ENCODE measurements at regions not wholly inside any gene's neighbourhood (a gene's known extent, or its start where the extent isn't known, plus 50 kb on each side); places are given as distances from the start of the nearest gene placed in this dataset.

DNA sequence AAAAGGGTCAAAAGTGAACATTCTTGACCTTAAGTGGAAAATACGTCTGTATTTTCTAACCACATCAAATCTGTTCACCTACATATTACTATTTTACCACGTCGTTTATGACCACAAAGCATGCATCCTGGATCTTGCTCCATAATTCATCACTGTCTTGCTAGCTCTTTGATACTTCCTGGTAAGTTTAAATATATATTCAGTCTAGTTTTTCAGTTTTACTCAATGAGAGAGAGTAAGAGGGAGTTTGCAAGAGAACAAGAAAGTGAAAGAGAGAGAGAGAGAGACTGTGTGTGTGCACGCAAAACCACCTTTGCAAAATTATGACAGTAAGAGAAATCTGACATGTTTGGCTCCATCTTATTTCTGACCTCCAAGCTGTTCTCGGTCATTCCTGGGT is 173.7 kb upstream of the GALNTL6 start:
- in situ Hi-C loops (cut with HindIII; ENCODE audit: low sequenced_read_pairs) = no loop called here

DNA sequence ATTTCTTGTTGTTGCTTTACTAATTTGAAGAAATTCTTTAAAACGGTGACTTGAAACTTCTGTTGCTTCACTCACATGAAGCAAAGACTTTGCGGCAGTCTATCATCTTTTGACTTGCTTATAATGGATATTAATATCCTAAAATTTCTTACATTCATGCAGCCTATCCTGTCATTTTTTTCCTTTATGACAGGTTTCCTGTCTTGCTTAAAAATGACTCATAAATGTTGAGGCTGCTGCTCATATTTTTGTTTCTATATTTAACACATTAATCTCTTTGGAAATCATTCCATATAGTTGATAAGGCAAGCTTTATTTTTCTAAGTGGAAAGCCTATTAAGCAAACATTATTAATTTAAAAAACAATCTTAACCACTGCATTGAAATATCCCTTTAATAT is 176.6 kb upstream of the GALNTL6 start:
- in situ Hi-C loops (cut with HindIII; ENCODE audit: low sequenced_read_pairs) = no loop called here

DNA sequence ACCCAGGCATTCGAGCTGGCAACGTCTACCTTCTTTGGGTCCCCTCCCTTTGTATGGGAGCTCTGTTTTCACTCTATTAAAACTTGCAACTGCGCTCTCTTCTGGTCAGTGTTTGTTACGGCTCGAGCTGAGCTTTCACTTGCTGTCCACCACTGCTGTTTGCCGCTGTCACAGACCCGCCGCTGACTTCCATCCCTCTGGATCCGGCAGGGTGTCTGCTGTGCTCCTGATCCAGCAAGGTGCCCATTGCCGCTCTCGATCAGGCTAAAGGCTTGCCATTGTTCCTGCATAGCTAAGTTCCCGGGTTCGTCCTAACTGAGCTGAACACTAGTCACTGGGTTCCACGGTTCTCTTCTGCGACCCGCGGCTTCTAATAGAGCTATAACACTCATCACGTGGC is 183.5 kb upstream of the GALNTL6 start:
- in situ Hi-C loops (cut with HindIII; ENCODE audit: low sequenced_read_pairs) = no loop called here

DNA sequence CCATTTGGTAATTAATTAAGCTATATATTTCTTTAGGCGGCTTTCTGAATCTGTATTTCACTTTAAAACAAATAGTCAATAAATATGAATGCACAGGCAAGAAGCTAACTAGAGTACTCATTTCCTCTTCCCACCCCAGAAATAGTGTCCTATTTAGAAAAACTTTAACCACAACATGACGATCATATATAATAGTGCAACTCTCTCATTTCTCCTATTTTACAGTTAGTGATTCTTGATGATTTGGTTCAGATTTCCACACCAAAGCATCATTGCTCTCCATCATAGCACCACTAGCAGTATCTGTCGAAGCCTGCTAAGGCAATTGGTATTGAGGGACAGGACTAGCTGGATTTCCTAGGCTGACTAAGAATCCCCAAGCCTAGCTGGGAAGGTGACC is 184.0 kb upstream of the GALNTL6 start:
- in situ Hi-C loops (cut with HindIII; ENCODE audit: low sequenced_read_pairs) = no loop called here

DNA sequence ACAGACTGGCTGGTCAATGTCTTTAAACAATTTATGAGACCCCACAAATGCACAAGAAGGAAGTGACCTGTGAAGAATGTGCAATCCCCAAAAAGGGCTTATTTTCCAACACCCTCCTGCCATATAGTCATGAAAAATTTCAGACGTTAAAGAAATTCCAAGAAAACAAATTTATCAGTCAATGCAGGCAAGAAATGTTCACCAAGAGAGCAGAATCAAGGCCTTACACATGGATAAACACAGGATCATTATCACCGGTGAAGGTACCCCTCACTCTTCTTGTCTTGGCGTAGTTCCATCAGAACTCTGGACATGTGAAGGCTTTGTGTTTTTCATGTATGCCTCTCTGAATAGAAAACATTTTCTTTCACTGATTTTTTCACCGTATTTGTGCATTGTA is 186.7 kb upstream of the GALNTL6 start:
- in situ Hi-C loops (cut with HindIII; ENCODE audit: low sequenced_read_pairs) = no loop called here

DNA sequence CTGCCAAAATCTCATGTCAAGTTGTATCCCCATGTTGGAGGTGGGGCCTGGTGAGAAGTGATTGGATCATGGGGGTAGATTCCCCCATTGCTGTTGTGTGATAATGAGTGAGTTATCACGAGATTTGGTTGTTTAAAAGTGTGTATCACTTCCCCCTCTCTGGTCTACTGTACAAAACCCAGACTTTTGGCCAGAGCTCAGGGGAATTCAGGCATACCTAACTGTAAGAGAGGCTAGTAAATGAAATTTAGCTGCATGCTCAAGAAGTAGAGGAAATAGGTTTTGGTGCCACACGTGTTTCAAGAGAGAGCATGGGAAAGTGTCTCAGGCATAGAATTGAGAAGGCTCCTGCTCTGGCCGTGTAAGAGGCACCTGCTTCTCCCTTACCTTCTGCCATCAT is 190.5 kb upstream of the GALNTL6 start:
- in situ Hi-C loops (cut with HindIII; ENCODE audit: low sequenced_read_pairs) = no loop called here

DNA sequence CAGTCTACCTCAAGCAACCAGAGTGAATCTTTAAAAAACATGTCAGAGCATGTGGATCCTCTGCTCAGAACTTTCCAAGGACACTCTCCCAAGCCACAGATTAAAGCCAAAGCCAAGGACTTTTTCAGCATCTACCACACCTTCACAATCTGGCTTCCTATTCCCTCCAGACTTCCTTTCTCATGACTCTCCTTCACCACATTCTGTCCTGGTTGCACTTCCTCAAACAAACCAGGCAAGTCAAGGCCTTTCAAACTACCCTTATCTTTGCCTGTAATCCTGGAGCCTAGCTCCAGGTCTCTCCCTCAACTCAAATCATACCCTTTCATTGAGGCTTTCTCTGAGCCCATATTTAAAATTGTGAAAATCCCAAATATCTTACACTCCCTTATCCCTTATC is 191.6 kb upstream of the GALNTL6 start:
- in situ Hi-C loops (cut with HindIII; ENCODE audit: low sequenced_read_pairs) = no loop called here

DNA sequence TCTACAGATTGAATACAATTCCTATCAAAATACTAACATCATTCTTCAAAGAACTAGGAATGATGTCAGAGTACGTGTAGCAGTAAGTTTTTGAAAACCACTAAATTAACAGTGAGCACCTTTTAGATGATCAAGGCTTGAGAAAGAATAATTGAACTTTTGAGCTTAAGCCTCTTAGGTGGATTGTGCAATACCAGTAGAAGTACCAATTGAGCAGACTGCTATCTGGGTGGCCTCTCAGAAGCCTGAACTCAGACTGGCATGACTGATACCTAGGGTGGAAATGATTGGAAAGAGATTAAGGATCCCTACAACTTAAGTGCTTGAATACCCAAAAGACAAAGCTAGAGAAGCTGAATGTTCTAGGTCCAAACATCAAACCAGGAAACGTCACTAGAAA is 200.3 kb upstream of the GALNTL6 start:
- in situ Hi-C loops (cut with HindIII; ENCODE audit: low sequenced_read_pairs) = no loop called here

DNA sequence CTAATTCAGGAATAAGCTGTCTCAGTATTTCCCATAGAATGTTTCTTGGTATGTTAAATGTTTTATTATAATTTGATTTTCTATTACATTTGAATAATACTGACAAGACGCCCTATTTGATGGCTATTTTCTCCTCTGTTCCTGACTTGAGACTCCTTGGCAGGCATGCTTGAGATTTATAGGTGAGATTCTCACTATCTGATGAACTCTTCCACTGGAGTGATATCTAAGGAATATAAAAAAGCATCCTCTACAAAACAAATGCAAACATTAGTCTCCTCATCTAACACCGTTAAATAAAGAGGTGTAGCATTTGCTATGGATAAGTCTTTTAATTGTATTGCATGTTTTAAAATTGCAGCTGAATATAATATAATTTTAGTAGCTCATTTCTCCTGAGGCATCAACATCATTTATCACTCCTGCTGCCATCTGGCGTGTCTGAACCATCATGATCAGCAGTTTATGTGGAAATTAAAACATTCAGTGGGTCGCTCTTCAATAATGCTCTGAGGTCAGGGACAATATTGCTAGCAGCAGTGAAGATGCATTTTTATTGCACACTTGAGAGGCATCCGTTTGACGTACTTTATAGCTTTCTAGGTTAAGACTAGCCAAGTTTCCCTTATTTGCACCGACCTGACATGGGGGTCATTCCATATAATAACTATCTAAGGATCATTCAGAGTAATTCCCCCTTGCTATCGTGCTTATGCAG is 210.4 kb upstream of the GALNTL6 start:
- in situ Hi-C loops (cut with HindIII; ENCODE audit: low sequenced_read_pairs) = no loop called here

DNA sequence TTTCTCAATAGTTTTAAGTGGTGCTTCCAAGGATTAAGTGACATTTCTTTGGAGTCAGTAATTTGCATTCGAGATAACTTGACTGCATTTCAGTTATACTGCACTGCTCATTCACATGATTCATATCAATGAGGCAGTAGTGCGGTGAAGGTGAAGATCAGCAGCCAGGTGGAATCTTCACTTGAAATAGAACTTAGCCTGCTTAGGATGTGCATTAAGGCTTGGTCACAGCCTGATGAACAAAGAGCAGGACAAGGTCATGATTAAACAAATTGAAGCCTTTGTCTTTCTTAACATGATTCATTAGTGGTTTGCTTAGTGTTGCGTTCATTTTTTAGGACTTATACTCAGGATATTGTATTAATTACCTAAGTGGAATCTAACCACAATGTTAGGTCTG is 212.1 kb upstream of the GALNTL6 start:
- in situ Hi-C loops (cut with HindIII; ENCODE audit: low sequenced_read_pairs) = no loop called here

DNA sequence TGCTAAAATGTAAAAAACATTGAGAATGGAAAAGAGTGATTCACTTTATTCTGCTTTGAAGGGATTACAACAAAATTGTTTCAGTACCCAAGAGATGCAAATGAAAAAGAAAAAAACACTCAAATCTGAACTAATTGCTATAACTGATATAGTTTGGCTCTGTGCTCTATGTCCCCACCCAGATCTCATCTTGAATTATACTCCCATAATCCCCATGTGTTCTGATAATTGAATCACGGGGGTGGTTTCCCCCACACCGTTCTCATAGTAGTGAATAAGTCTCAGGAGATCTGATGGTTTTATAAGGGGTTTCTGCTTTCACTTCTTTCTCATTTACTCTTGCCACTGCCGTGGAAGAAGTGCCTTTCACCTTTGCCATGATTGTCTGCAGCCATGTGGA is 213.6 kb upstream of the GALNTL6 start:
- in situ Hi-C loops (cut with HindIII; ENCODE audit: low sequenced_read_pairs) = no loop called here

DNA sequence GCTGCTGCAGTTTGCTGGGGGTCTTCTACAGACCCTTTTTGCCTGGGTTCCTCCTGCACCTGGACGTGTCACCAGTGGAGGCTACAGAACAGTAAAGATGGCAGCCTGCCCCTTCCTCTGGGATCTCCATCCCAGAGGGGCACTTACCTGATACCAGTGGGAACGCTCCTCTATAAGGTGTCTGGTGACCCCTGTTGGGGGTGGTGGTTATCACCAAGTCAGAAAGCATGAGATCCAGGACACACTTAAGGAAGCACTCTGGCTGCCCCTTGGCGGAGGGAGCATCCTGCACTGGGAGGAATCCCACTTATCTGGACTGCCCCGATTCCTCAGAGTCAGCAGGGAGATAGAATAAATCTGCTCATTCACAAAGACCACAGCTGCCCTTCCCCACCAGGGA is 218.9 kb upstream of the GALNTL6 start:
- in situ Hi-C loops (cut with HindIII; ENCODE audit: low sequenced_read_pairs) = no loop called here

DNA sequence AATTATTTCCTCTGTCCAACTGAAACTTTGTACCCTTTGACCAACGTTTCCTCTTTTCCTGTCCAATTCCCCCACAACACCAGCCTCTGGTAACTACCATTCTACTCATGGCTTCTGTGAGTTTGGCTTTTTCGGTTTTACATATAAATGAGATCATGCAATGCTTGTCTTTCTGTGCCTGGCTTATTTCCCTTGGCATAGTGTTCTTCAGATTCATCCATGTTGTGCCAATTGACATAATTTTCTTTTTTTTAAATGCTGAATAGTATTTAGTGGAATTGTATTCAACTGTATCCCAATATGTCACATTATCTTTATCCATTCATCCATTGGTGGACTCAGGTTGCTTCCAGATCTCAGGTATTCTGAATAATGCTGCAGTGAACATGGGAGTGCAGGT is 222.5 kb upstream of the GALNTL6 start:
- in situ Hi-C loops (cut with HindIII; ENCODE audit: low sequenced_read_pairs) = no loop called here

DNA sequence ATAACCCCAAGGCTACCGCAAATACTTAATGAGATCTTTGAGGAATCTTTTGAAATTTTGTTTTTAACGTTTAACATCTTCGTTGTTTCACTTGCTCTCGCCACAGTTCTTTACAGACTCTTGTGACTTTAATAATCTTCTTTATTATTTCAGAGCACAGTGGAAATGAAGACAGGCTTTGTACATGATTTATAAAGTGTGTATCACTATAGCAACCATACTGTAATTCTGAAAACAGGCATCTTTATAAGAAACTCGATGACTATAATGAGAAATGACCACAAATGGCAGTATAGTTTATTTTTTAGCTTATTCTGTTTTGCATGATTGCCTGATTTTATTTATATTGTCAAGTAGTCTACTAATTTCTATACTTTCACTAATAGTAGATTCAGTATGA is 224.4 kb upstream of the GALNTL6 start:
- in situ Hi-C loops (cut with HindIII; ENCODE audit: low sequenced_read_pairs) = no loop called here

DNA sequence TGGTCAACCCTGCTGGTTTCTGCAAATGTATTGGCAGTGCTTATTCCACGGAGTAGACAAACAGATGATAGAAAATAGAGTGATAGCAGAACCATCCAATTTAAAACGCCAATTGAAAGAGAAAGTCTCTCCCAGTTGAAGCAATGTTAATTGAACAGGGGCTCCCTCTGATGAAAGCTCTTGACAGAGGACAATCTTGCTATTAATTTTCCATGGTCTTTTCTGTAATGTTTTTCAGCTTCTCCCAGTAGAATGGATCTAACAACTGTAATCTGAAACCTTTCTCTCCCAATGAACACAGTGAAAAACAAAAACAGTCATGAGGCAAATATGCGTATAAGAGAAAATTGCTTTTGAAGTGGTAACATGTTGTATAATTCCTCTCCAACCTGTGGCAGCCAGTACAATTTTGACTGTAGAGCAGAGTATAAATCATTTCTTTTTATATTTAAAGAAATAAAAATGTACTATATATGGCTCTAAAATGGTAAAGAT is 225.1 kb upstream of the GALNTL6 start:
- in situ Hi-C loops (cut with HindIII; ENCODE audit: low sequenced_read_pairs) = no loop called here

DNA sequence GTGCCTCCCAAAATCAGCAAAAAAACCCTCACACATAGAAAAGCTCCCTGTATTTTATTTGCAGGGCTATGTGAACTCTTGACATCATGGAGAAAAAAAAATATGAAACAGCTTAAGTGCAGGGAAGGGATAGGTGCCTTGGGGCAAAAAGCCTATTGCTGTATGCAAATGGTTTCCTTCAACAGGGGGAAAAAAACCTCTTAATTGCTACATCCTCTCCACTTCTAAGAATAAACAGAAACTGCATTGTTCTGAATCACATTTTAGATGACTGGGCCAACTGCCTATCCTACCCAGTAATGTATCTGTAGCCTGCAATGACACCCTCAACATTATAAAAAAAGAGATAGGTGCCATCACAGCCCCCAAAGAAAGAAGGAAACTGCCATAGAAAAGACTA is 229.4 kb upstream of the GALNTL6 start:
- in situ Hi-C loops (cut with HindIII; ENCODE audit: low sequenced_read_pairs) = loop anchor here (5.0 kb wide), 1 partner anchor 106 kb away; no protein-coding TSS in a partner anchor

DNA sequence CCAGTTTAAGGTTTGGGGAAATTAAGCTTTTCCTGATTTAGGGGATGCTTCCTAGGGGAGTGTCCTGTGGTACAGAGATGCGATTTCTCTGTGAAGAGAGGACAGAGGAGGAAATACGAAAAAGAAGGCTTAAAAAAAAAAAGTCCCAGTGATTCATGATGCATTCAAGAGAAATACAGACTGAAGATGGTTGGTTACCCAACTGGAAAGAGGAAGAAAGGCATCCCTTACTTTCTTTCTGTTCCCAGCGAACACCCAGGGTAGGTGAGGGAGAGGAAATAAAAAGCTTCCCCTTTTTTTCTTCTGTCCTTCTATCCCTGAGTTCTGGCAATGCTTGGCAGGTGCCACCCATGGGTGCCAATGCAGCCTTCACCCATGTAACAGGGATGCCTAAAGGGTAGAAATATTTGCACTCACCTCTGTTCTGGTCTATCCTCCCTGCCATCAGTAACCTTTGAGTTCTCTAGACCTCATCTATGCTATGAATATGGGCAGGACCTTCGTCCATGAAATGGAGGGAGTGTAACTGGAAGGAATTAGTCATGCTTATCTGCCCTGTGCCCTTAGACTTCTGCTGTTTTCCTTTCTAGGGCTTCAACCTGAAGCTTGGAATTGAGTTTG is 230.1 kb upstream of the GALNTL6 start:
- in situ Hi-C loops (cut with HindIII; ENCODE audit: low sequenced_read_pairs) = loop anchor here (5.0 kb wide), 1 partner anchor 106 kb away; no protein-coding TSS in a partner anchor

DNA sequence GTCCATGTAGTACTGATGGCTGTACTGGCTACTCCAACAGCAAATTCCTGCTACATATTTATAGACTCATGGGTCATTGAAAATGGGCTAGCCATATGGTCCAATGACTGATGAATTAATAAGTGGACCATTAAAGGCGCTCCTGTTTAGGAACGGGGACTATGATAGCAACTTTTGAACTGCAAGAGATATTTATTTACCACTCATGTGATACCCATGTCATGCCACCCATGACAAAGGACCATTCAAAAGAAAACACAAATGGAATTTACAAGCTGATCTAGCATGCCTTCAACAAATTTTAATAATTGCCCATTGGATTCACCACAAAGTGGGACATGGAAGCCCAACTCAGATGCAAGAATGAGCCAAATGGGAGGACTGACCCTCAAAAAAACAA is 240.0 kb upstream of the GALNTL6 start:
- in situ Hi-C loops (cut with HindIII; ENCODE audit: low sequenced_read_pairs) = no loop called here

DNA sequence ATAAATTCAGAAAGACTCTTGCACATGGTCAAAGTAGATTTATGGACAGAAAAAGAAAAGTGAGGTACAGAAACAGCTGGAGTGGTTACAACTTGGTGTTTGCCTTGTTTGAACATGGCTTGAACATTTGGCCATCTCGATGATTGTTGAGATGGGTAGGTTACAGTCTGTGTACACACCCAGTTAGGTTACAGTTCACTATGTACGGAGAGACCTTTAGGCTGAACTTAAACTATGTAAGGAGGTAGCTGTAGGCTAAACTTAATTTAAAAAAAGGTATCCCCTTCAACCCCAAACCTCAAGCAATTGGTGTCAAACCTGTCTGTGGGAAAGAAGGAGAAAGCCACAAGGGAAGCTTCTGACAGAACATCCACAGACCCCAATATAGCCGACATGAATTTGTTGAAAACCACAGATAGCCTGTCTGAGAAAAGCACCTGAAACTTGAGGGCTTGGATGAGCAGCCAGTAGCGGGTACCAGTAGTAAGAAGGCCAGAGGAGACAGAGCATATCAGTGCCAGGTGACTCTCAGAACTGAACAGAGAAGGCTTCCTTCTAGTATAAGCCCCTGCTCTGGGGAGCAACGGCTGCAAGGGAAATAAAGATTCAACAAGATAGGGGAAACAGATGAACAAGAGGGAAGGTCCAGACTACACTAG is 247.9 kb upstream of the GALNTL6 start:
- in situ Hi-C loops (cut with HindIII; ENCODE audit: low sequenced_read_pairs) = no loop called here

DNA sequence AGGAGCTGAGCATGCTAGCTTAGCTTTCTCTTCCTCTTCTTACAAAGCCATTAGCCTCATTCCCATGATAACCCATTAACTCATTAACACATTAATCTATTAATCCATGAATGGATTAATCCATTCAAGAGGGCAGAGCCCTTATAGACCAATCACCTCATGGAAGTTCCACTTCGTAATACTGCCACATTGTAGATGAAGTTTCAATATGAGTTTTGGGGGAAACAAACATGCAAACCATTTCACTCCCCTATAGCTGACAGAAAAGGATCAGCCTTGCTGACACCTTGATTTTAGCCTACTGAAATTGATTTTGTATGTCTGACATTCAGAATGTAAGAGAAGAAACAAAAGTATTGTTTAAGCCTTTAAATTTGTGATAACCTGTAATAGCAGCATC is 251.8 kb upstream of the GALNTL6 start:
- in situ Hi-C loops (cut with HindIII; ENCODE audit: low sequenced_read_pairs) = no loop called here

DNA sequence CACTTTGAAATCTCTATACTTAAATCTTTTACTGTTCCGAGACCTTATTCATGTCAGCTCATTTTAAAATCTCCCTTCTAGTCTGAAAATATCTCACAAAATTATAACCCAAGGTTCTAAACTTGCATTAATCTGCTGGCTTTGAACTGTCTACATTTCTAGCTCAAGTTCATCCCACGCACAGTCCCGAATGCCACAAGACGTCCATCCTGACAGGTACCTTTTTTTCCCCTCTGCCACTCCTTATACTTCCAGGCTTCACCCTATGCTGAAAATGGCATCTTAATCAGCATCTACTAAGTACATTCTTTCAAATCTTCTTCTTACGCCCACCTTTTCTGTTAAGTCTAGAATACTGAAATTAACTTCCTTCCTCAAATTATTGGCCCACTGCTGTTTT is 259.2 kb upstream of the GALNTL6 start:
- in situ Hi-C loops (cut with HindIII; ENCODE audit: low sequenced_read_pairs) = no loop called here

DNA sequence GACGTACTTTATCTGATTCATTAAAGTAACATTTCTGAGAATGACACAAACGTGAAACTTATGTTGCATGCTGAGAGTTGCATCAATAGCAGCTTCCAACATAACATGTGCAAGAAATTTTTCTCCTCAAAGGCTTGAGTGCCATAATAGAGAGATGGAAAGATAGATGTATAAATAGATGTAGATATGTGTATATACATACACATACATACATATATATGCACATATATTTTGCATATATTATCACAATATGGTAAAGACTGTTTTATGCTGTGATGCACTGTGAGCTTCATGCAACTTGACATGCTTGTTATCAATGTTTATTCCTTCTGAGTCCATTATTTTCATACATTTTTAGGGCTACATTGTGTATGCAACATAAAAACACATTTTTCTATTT is 270.6 kb upstream of the GALNTL6 start:
- in situ Hi-C loops (cut with HindIII; ENCODE audit: low sequenced_read_pairs) = no loop called here
